CD4-positive, alpha-beta T cell (primary cell): ENCODE measurements at regions not wholly inside any gene's neighbourhood (a gene's known extent, or its start where the extent isn't known, plus 50 kb on each side); places are given as distances from the start of the nearest gene placed in this dataset.

Source experiments
- ATAC-seq: fragments of 200-7000 bp; cut with Tn5 transposase; one replicate; pipeline ENCODE4 v1.10.0; 2022; ENCODE audit warnings: mild to moderate bottlenecking; ENCODE audit not compliant: poor library complexity
- CTCF ChIA-PET: fragments of 350-600 bp; sonication (Branson Sonifier 250); formaldehyde crosslinking; loops from one replicate; lab custom pipeline; 2021; ENCODE audit warnings: antibody characterized with exemption, inconsistent platforms; lab: Charles Lee
- POLR2A ChIA-PET: fragments of 350-600 bp; sonication (Branson Sonifier 250); formaldehyde crosslinking; loops from one replicate; lab custom pipeline; 2021; ENCODE audit warnings: antibody characterized with exemption, inconsistent platforms; lab: Charles Lee
- DNase-seq, 14 experiments: peaks; one replicate each; pipeline ENCODE4 v3.0.0-alpha.2; 2013 to 2020; ENCODE audit warnings: mixed read lengths in 2 of 14
- H3K27ac ChIP-seq, 2 donors: one replicate each; pipeline versions ENCODE4 v1.5.1 to v1.7.0; 2013; ENCODE audit warnings: low read length in 2 of 2, low read depth in 1 of 2, mild to moderate bottlenecking in 1 of 2
- H3K27me3 ChIP-seq, 2 experiments: 1 replicate in 1 of 2; 2 replicates in 1 of 2; pipeline versions ENCODE4 v1.6.1 to v1.7.0; 2013; ENCODE audit warnings: low read length in 2 of 2, control low read depth in 1 of 2, mild to moderate bottlenecking in 1 of 2, moderate library complexity in 1 of 2; ENCODE audit not compliant: insufficient read depth in 2 of 2, control insufficient read depth in 1 of 2
- H3K36me3 ChIP-seq: one replicate; pipeline ENCODE4 v1.6.1; 2013; ENCODE audit warnings: low read length, control low read depth; ENCODE audit not compliant: insufficient read depth
- H3K4me1 ChIP-seq: one replicate; pipeline ENCODE4 v1.6.1; 2013; ENCODE audit warnings: low read length, control low read depth; ENCODE audit not compliant: insufficient read depth
- H3K4me3 ChIP-seq: one replicate; pipeline ENCODE4 v1.5.1; 2013; ENCODE audit warnings: mild to moderate bottlenecking, low read length, moderate library complexity
- H3K9me3 ChIP-seq, 2 experiments: 1 replicate in 1 of 2; 2 replicates in 1 of 2; pipeline versions ENCODE4 v1.6.1 to v1.7.0; 2013; ENCODE audit warnings: low read length in 2 of 2, mild to moderate bottlenecking in 2 of 2, control low read depth in 1 of 2, moderate library complexity in 1 of 2; ENCODE audit not compliant: control insufficient read depth in 1 of 2, insufficient read depth in 1 of 2
- H3K27ac Mint-ChIP-seq: one replicate; pipeline ENCODE4 v1.8.0; 2020; ENCODE audit warnings: mixed read lengths
- H3K27me3 Mint-ChIP-seq: one replicate; pipeline ENCODE4 v1.8.0; 2021; ENCODE audit warnings: mixed read lengths
- H3K36me3 Mint-ChIP-seq: one replicate; pipeline ENCODE4 v1.8.0; 2021; ENCODE audit warnings: low read depth, mixed read lengths
- H3K4me1 Mint-ChIP-seq: one replicate; pipeline ENCODE4 v1.8.0; 2021; ENCODE audit warnings: low read depth, mixed read lengths
- H3K4me3 Mint-ChIP-seq: one replicate; pipeline ENCODE4 v1.8.0; 2020; ENCODE audit warnings: mild to moderate bottlenecking, mixed read lengths
- H3K9me3 Mint-ChIP-seq: one replicate; pipeline ENCODE4 v1.8.0; 2020; ENCODE audit warnings: mixed read lengths
- intact Hi-C, 2 experiments: fragments of 100-400 bp; cut with DNase I in 1 of 2; cut with micrococcal nuclease in 1 of 2; formaldehyde crosslinking; loops; one replicate each; pipeline versions ENCODE4 v1.15.1 to v1.9.0; 2023 to 2025; cut with DNase I, micrococcal nuclease
- TF ChIP-seq, protein P1 (sequence below): fragments of 200-600 bp; IDR thresholded peaks from one replicate; pipeline ENCODE4 v1.8.0; 2022; ENCODE audit warnings: antibody characterized with exemption, mild to moderate bottlenecking

DNA sequence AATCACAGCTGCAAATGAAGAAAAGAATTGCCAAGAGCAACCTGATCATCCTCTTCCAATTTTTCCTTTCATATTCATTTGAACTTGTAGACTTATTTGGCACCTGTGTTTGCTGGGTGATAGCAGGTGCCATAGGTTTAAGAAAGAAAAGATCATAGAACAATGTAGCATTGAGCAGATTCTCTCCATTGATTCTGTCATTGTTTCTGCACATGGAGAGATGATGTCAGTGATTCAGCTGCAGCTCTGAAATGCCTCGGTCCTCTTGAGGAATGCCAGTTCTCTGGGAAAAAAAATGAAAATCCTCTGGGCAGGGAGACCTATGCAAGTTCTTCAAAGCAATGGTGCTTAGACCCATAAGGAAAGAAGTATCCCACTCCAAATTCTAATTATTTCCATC is 418.1 kb upstream of the KLF4 start:
- Mint-ChIP-seq H3K4me1 (no peaks in the 10 kb centered on the region), H3K36me3 (no peaks in the 10 kb centered on the region), H3K4me3 (no peak overlapping the region), H3K9me3 (peaks cover 3% of the 10 kb centered on the region), H3K27ac (no peak overlapping the region), H3K27me3 (no peaks in the 10 kb centered on the region)
- DNase-seq, result no peak
- peaks cover 0 to 8% of the 10 kb centered on the region in 2 experiments for H3K9me3 ChIP-seq
- H3K27me3 ChIP-seq, result no peaks in the 10 kb centered on the region
- no peak overlapping the region for H3K27ac ChIP-seq
- H3K4me1 ChIP-seq, result no peaks in the 10 kb centered on the region
- no peak for ATAC-seq
- no peaks in the 10 kb centered on the region for H3K36me3 ChIP-seq
- POLR2A ChIA-PET, result no interaction called here
- intact Hi-C loops, result no loop called here
- CTCF ChIA-PET, result interaction anchor here (0.6 kb wide), 1 partner anchor 9 kb away, joined by 3 read pairs; no protein-coding TSS in a partner anchor
- no peak overlapping the region for H3K4me3 ChIP-seq
- TF ChIP-seq, protein P1, sequence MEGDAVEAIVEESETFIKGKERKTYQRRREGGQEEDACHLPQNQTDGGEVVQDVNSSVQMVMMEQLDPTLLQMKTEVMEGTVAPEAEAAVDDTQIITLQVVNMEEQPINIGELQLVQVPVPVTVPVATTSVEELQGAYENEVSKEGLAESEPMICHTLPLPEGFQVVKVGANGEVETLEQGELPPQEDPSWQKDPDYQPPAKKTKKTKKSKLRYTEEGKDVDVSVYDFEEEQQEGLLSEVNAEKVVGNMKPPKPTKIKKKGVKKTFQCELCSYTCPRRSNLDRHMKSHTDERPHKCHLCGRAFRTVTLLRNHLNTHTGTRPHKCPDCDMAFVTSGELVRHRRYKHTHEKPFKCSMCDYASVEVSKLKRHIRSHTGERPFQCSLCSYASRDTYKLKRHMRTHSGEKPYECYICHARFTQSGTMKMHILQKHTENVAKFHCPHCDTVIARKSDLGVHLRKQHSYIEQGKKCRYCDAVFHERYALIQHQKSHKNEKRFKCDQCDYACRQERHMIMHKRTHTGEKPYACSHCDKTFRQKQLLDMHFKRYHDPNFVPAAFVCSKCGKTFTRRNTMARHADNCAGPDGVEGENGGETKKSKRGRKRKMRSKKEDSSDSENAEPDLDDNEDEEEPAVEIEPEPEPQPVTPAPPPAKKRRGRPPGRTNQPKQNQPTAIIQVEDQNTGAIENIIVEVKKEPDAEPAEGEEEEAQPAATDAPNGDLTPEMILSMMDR, result no peak

DNA sequence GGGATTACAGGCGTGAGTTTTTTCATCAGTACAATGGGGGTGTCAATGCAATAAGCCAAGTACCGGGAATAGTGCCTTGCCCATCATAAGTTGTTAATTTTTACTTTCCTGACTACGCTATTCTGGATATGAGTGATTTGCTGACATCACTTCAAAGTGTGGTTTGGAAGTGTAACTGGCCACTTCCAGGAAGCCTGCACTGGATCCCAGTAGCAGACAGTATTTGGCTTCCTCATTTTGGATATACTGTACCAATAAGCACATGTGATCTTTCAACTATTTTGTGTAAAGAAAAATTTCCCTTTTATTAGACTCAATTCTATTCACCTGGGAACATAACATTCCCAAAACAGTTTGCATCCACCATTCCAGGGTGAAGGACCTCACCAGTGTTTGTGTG is 417.7 kb upstream of the KLF4 start:
- no peaks in the 10 kb centered on the region for H3K36me3 ChIP-seq
- Mint-ChIP-seq H3K36me3 (no peaks in the 10 kb centered on the region), H3K9me3 (peaks cover 3% of the 10 kb centered on the region), H3K4me3 (no peak overlapping the region), H3K4me1 (no peaks in the 10 kb centered on the region), H3K27ac (no peak overlapping the region), H3K27me3 (no peaks in the 10 kb centered on the region)
- intact Hi-C loops, result no loop called here
- no peak overlapping the region for H3K4me3 ChIP-seq
- no peak overlapping the region for H3K27ac ChIP-seq
- peaks cover 0 to 8% of the 10 kb centered on the region in 2 experiments for H3K9me3 ChIP-seq
- H3K4me1 ChIP-seq, result no peaks in the 10 kb centered on the region
- no peak for ATAC-seq
- CTCF ChIA-PET, result interaction anchor here (0.6 kb wide), 1 partner anchor 8 kb away, joined by 3 read pairs; no protein-coding TSS in a partner anchor
- no peaks in the 10 kb centered on the region for H3K27me3 ChIP-seq
- POLR2A ChIA-PET, result no interaction called here
- no peak for DNase-seq
- TF ChIP-seq, protein P1, result no peak

DNA sequence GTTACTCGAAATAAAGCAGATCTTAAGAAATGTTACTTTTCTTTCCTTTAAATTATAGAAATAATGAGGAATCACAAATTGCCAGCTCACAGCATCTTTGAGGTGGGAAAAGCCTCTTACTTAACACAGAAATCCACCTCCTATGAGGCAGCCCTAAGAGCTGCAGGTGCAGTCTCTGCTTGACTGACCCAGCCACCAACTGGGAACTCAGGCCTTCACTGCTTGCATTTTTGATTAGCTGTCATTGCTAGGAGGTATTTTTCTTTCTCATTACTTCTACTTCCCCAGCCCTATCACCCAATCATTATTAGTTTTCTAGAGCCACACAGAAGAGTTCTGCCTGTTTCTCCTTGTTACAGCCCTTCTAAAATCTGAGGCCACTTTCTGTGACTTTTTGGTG is 416.5 kb upstream of the KLF4 start:
- no peak overlapping the region for H3K27ac Mint-ChIP-seq
- H3K4me3 Mint-ChIP-seq, result no peak overlapping the region
- ATAC-seq (no peak), DNase-seq (no peak)
- CTCF ChIA-PET, result no interaction called here
- H3K27ac ChIP-seq, result no peak overlapping the region
- no peaks in the 10 kb centered on the region for H3K4me1 Mint-ChIP-seq
- TF ChIP-seq, protein P1, result no peak
- H3K27me3 Mint-ChIP-seq, result no peaks in the 10 kb centered on the region
- H3K4me1 ChIP-seq, result no peaks in the 10 kb centered on the region
- H3K4me3 ChIP-seq, result no peak overlapping the region
- H3K9me3 ChIP-seq, result peaks cover 0 to 8% of the 10 kb centered on the region in 2 experiments
- H3K36me3 ChIP-seq, result no peaks in the 10 kb centered on the region
- POLR2A ChIA-PET, result no interaction called here
- peaks cover 3% of the 10 kb centered on the region for H3K9me3 Mint-ChIP-seq
- no peaks in the 10 kb centered on the region for H3K36me3 Mint-ChIP-seq
- no peaks in the 10 kb centered on the region for H3K27me3 ChIP-seq
- intact Hi-C loops, result no loop called here
